Retinal pigment epithelial cell (primary cell): ENCODE measurements at regions not wholly inside any gene's neighbourhood (a gene's known extent, or its start where the extent isn't known, plus 50 kb on each side); places are given as distances from the start of the nearest gene placed in this dataset.

ENCODE experiments used
- DNase-seq: peaks from one replicate; pipeline ENCODE4 v3.0.0-alpha.2; 2010; ENCODE audit warnings: low read depth
- H3K4me3 ChIP-seq: 2 replicates; pipeline ENCODE4 v1.5.1; 2011; ENCODE audit warnings: mild to moderate bottlenecking, low read length, control low read depth, moderate library complexity
- TF ChIP-seq, protein P1 (sequence below): conservative IDR thresholded peaks from 2 replicates; pipeline ENCODE4 v1.5.1; 2011; ENCODE audit warnings: low read depth, low read length, control low read depth, inconsistent platforms

DNA sequence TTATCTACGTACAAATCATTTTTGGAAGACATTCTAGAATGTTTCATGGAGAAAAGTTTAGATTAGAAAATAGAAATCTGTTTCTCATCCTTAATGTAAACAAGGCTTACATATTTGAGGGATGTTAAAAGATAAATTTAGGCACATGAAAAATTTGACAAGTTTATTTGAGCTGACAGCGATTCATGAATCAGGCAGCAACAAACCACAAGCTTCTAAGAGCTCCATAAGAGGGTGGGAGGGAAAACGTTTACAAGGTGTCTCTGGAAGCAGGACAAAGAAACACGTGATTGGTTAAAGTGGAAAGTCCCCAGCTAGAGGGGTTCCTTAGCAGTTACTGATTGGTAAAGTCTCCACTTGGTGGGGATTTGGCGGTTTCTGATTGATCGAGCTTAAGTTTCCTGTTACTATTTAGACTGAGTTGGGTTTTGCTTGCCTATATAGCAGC is 228.9 kb upstream of the PITRM1 start:
- H3K4me3 ChIP-seq, result no peak overlapping the region
- DNase-seq, result peak; percentile 19
- TF ChIP-seq, protein P1, sequence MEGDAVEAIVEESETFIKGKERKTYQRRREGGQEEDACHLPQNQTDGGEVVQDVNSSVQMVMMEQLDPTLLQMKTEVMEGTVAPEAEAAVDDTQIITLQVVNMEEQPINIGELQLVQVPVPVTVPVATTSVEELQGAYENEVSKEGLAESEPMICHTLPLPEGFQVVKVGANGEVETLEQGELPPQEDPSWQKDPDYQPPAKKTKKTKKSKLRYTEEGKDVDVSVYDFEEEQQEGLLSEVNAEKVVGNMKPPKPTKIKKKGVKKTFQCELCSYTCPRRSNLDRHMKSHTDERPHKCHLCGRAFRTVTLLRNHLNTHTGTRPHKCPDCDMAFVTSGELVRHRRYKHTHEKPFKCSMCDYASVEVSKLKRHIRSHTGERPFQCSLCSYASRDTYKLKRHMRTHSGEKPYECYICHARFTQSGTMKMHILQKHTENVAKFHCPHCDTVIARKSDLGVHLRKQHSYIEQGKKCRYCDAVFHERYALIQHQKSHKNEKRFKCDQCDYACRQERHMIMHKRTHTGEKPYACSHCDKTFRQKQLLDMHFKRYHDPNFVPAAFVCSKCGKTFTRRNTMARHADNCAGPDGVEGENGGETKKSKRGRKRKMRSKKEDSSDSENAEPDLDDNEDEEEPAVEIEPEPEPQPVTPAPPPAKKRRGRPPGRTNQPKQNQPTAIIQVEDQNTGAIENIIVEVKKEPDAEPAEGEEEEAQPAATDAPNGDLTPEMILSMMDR, result no peak

DNA sequence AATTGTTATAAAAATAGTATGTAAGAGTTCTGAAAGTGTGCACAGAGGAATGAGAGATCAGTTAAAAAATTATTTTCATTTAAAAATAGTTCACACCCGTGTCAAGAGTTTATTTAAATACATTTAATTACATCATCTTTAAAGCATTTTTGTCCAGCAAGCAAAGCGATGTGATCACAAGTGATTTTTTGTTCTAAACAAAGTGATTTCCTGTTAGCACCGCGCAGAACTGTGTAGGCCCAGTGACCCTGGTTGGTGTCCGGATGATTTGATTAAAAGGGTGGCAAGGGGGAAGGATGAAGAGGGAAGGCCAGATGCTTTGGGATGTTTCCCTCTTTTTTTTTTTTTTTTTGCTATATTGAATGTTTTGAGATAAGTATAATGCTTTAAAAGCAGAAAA is 227.8 kb upstream of the PITRM1 start:
- H3K4me3 ChIP-seq, result no peak overlapping the region
- TF ChIP-seq, protein P1, result no peak
- DNase-seq, result peak; percentile 21

DNA sequence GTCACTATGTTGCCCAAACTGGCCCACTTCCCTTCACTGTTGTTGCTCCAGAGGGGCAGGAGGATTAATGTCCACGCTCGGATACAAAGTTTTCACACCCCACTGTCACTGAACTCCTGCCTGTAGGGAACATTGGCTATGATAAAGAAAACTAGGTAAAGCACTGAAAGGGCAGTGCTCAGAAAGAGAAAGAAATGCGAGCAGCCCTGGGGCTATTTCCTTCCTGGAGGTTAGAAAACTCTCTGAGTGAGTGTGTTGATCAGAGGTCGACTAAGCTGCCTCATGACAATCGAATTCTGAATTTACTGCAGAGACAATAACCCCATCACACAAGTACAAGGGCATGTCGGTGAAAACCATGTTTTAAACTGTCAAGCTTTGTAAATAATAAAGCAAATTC is 227.2 kb upstream of the PITRM1 start:
- no peak overlapping the region for H3K4me3 ChIP-seq
- DNase-seq, result no peak
- TF ChIP-seq, protein P1, result no peak

DNA sequence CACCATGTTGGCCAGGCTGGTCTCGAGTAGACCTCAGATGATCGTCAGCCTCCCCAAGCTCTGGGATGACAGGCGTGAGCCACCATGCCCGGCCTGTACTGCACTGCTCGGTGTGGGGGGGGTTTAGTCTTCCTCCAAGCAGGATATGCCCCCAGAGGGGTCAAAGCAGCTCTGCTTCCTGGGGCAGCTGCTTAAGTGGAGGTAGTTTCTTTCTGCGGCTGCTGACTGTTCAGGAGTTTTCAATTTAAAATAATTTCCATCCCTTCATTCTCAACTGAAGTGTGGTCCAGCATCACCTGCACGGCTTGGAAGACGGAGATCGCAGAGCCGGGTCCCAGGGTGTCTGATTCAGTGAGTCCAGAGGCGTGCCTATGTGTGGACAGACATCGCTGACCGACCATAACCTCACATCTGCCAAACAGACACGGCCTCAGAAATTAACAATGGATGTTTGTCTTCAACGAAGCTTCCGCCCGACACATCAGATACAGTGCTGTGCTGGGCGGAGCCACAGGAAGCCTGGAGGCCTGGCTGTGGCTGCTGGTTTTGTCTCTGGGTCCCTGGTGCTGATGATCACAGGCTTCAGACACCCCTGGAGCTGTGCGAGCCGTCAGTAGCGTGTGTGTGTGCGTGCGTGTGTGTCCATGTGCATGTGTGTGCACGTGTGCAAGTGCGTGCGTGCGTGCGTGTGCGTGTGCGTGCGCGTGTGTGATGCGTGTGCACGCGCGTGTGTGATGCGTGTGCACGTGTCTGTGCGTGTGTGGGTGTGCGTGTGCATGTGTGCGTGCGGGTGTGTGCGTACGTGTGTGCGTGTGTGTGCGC is 226.5 kb upstream of the PITRM1 start:
- no peak for DNase-seq
- H3K4me3 ChIP-seq, result no peak overlapping the region
- TF ChIP-seq, protein P1, result no peak

DNA sequence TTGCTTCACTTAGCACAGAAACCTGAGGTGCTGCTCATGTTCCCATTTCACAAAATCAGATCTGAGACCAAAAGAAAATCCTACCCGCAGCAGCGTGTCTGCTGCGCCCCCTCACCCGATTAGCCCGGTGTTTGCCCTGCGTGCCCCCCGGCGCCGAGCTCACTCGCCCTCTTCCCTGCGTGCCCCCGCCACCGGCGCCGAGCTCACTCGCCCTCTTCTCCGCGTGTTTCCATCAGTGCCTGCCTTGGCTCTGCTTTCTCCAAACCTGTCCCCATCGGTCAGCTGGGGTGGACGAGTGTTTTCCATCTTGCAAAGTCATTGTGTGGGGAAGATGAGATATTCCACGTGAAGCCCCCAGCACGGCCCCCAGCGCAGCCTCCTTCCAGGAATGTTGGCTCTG is 225.3 kb upstream of the PITRM1 start:
- DNase-seq, result no peak
- no peak overlapping the region for H3K4me3 ChIP-seq
- TF ChIP-seq, protein P1, result no peak

DNA sequence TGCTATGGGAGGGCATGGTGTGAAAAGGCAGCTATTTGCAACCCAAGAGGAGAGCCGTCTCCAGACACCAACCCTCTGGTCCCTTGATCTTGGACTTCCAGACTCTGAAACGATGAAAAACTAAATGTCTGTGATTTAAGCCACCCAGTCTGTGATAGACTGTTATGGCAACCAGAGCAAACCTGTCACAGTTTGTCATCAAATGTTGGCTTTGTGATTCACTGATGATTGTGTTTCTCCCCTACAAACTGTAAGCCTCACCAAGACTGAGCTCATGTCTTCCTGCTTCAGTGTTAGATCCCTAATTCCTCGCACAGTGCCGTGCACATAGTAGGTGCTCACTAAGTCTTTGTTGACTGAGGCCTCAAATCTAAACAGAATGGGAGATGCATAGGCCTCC is 224.6 kb upstream of the PITRM1 start:
- TF ChIP-seq, protein P1, result no peak
- H3K4me3 ChIP-seq, result no peak overlapping the region
- no peak for DNase-seq

DNA sequence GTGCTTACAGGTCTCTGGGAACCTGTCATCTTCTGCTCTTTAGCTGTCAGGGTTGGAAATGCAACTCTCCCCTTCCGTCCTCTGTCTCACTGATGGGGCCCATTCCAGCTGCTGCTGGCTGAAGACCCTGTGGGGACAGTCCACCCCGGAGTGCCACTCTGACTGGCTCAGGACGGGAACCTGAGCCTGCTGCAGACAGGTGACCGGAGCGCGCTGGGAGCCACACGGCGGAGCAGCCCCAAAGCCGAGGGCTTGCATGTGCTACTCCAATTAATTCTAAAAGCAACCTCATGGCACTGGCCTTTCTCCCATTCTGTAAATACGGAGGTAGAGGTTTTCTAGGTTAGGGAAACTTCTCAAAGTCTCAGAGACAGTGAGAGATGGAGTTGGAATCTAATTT is 223.5 kb upstream of the PITRM1 start:
- no peak for DNase-seq
- TF ChIP-seq, protein P1, result no peak
- H3K4me3 ChIP-seq, result no peak overlapping the region
